Activated CD8-positive, alpha-beta memory T cell treated with anti-CD3 and anti-CD28 coated beads for 4 hours (primary cell): ENCODE measurements at regions not wholly inside any gene's neighbourhood (a gene's known extent, or its start where the extent isn't known, plus 50 kb on each side); places are given as distances from the start of the nearest gene placed in this dataset.

Source experiments
- DNase-seq, 2 donors: peaks; one replicate each; pipeline ENCODE4 v3.0.0-alpha.2; 2020; ENCODE audit warnings: low read depth in 2 of 2

DNA sequence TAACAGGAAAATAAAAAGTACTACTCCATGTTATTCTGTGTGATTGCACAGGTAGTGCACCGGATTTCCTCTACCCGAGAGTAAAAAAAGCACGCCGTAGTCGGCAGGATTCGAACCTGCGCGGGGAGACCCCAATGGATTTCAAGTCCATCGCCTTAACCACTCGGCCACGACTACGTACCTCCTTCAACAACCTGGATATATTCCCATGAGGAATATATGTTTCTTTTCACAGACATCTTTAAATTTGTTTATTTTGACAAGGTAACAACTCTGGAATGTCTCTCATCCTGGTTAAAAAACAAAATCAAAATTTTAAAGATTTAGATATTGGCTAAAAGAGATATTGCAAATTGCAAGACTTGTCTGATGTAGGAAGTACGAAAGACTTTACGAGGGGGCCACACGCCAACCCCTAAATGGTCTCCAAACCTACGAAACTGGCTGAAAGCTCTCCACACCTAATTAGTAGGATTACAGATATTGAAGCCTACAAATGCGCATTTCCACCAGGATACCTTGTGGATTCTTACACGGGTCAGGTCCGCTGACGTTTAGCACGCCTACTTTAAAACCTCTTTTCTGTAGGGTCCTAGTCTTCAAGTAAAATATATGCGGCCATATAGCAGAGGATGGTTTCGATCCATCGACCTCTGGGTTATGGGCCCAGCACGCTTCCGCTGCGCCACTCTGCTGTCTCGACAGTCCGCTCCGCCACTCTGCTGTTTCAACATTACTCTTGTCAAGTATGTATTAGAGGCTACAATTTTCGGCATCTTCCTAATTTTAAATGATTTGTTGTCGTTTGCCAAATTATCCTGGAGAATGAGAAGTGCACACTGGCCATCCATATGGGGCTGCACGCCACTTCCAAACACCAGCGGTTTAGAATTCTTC, 52.2 kb upstream of the BTN3A2 start:
- DNase-seq, result peak; percentile 73 to 77
